Mesenchymal stem cell (in vitro differentiated cells and primary cell): ENCODE measurements at regions not wholly inside any gene's neighbourhood (a gene's known extent, or its start where the extent isn't known, plus 50 kb on each side); places are given as distances from the start of the nearest gene placed in this dataset.

Source experiments
- DNase-seq: peaks from one replicate; pipeline ENCODE4 v3.0.0-alpha.2; 2013
- H2AFZ ChIP-seq: one replicate; pipeline ENCODE4 v1.6.1; 2013; ENCODE audit warnings: low read depth, mild to moderate bottlenecking, control low read depth, inconsistent platforms, low read length, moderate library complexity
- H2AK5ac ChIP-seq: 2 replicates; pipeline ENCODE4 v1.6.1; 2013; ENCODE audit warnings: low read length, moderate library complexity, mild to moderate bottlenecking, inconsistent platforms; ENCODE audit not compliant: severe bottlenecking
- H2BK120ac ChIP-seq: one replicate; pipeline ENCODE4 v1.6.1; 2013; ENCODE audit warnings: low read depth, mild to moderate bottlenecking, inconsistent platforms, low read length, moderate library complexity
- H2BK12ac ChIP-seq, 2 experiments: one replicate each; pipeline ENCODE4 v1.6.1; 2013; ENCODE audit warnings: inconsistent platforms in 2 of 2, low read length in 2 of 2, mild to moderate bottlenecking in 2 of 2, moderate library complexity in 2 of 2, control low read depth in 1 of 2
- H2BK15ac ChIP-seq: one replicate; pipeline ENCODE4 v1.6.1; 2013; ENCODE audit warnings: mild to moderate bottlenecking, low read depth, inconsistent platforms; ENCODE audit not compliant: poor library complexity, severe bottlenecking
- H2BK5ac ChIP-seq: 2 replicates; pipeline ENCODE4 v1.6.1; 2013; ENCODE audit warnings: low read depth, mild to moderate bottlenecking, low read length, control low read depth, inconsistent platforms; ENCODE audit not compliant: poor library complexity, severe bottlenecking
- H3K14ac ChIP-seq, 2 experiments: one replicate each; pipeline ENCODE4 v1.6.1; 2013; ENCODE audit warnings: inconsistent platforms in 2 of 2, low read length in 2 of 2, control low read depth in 1 of 2, mild to moderate bottlenecking in 1 of 2, moderate library complexity in 1 of 2
- H3K18ac ChIP-seq, 2 experiments: one replicate each; pipeline ENCODE4 v1.6.1; 2013; ENCODE audit warnings: inconsistent platforms in 2 of 2, low read length in 2 of 2, control low read depth in 1 of 2, low read depth in 1 of 2, mild to moderate bottlenecking in 1 of 2
- H3K23ac ChIP-seq, 2 experiments: one replicate each; pipeline ENCODE4 v1.6.1; 2013; ENCODE audit warnings: inconsistent platforms in 2 of 2, low read length in 2 of 2, mild to moderate bottlenecking in 2 of 2, moderate library complexity in 2 of 2, control low read depth in 1 of 2
- H3K27ac ChIP-seq: 2 replicates; pipeline ENCODE4 v1.5.1; 2013; ENCODE audit warnings: mild to moderate bottlenecking, moderate library complexity, low read length, control low read depth, inconsistent platforms; ENCODE audit not compliant: poor library complexity, severe bottlenecking
- H3K27me3 ChIP-seq, 2 experiments: 2 replicates each; pipeline versions ENCODE4 v1.6.1 to v1.7.0; 2013; ENCODE audit warnings: low read length in 2 of 2, mild to moderate bottlenecking in 2 of 2, moderate library complexity in 2 of 2, control low read depth in 1 of 2, inconsistent platforms in 1 of 2; ENCODE audit not compliant: control insufficient read depth in 1 of 2, insufficient read depth in 1 of 2
- H3K36me3 ChIP-seq, 2 experiments: 2 replicates each; pipeline versions ENCODE4 v1.6.1 to v1.7.0; 2013; ENCODE audit warnings: low read length in 2 of 2, control low read depth in 1 of 2, inconsistent platforms in 1 of 2, low read depth in 1 of 2, mild to moderate bottlenecking in 1 of 2; ENCODE audit not compliant: insufficient read depth in 2 of 2, control insufficient read depth in 1 of 2
- H3K4ac ChIP-seq, 2 experiments: one replicate each; pipeline ENCODE4 v1.6.1; 2013; ENCODE audit warnings: inconsistent platforms in 2 of 2, low read length in 2 of 2, mild to moderate bottlenecking in 2 of 2, moderate library complexity in 2 of 2, control low read depth in 1 of 2, low read depth in 1 of 2
- H3K4me1 ChIP-seq: 2 replicates; pipeline ENCODE4 v1.6.1; 2013; ENCODE audit warnings: low read depth, low read length, control low read depth; ENCODE audit not compliant: control insufficient read depth, insufficient read depth
- H3K4me2 ChIP-seq: 2 replicates; pipeline ENCODE4 v1.6.1; 2013; ENCODE audit warnings: low read length, mild to moderate bottlenecking, inconsistent platforms; ENCODE audit not compliant: poor library complexity, severe bottlenecking
- H3K4me3 ChIP-seq, 2 experiments: 2 replicates each; pipeline versions ENCODE4 v1.5.1 to v1.7.0; 2013; ENCODE audit warnings: low read length in 2 of 2, mild to moderate bottlenecking in 2 of 2, control low read depth in 1 of 2, low read depth in 1 of 2; ENCODE audit not compliant: insufficient read depth in 1 of 2
- H3K79me1 ChIP-seq: replicated peaks from 2 replicates; pipeline ENCODE4 v1.6.1; 2013; ENCODE audit warnings: mild to moderate bottlenecking, control low read depth, low read length, inconsistent platforms; ENCODE audit not compliant: poor library complexity, severe bottlenecking
- H3K9ac ChIP-seq: 2 replicates; pipeline ENCODE4 v1.7.0; 2013; ENCODE audit warnings: mild to moderate bottlenecking, low read length, moderate library complexity
- H3K9me3 ChIP-seq: 2 replicates; pipeline ENCODE4 v1.7.0; 2013; ENCODE audit warnings: mild to moderate bottlenecking, low read length; ENCODE audit not compliant: control insufficient read depth
- H4K8ac ChIP-seq: one replicate; pipeline ENCODE4 v1.6.1; 2013; ENCODE audit warnings: inconsistent platforms, mild to moderate bottlenecking, low read length, moderate library complexity
- H4K91ac ChIP-seq: one replicate; pipeline ENCODE4 v1.6.1; 2013; ENCODE audit warnings: mild to moderate bottlenecking, low read length, inconsistent platforms
- WGBS: methylation state at CpG from one replicate; pipeline ENCODE4 v1.1.7; 2013; ENCODE audit warnings: mixed read lengths; 5-methylcytosine and 5-hydroxymethylcytosine counted together

DNA sequence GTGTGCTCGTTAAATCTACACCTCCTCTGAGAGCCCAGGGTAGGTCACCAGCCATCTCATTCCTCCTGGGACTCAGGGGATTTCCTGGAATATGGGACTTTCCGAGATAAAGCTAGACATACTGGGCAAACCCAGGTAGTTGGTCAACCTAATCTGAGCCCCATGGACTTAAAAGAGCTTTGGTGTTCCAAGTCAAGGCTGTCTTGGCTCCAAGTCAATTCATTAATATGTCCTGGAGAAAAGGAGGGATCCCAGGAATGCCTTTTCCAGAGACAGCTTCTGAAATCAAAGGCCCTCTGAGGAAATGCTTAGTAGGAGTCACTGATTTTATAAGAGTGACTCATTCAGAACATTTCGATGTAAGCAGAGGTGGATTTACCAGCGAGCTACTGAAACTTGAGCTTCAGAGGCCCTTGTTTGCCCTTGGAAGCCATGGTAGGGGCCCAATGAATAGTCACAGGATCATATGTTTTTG lies 137.3 kb upstream of the UBE2E1 start:
- H3K9ac ChIP-seq: no peak overlapping the region
- peaks cover 0 to 3% of the 10 kb centered on the region in 2 experiments for H3K27me3 ChIP-seq
- no peak overlapping the region for H2BK120ac ChIP-seq
- H3K4me3 ChIP-seq: no peak overlapping the region
- peaks cover 0 to 3% of the 10 kb centered on the region in 2 experiments for H3K36me3 ChIP-seq
- peak overlapping the region; percentile 55 to 77 for H3K18ac ChIP-seq
- H3K79me1 ChIP-seq: no peaks in the 10 kb centered on the region
- H4K8ac ChIP-seq: no peak overlapping the region
- H3K14ac ChIP-seq: no peak overlapping the region
- H2AK5ac ChIP-seq: peak overlapping the region; percentile 64
- peak; percentile 85 for DNase-seq
- no peaks in the 10 kb centered on the region for H3K9me3 ChIP-seq
- no peak overlapping the region for H2BK5ac ChIP-seq
- no peak overlapping the region for H3K4ac ChIP-seq
- H3K4me1 ChIP-seq: peaks cover 6% of the 10 kb centered on the region
- no peak overlapping the region for H2AFZ ChIP-seq
- H3K27ac ChIP-seq: peak overlapping the region; percentile 45
- no peak overlapping the region for H2BK15ac ChIP-seq
- no peak overlapping the region for H3K23ac ChIP-seq
- no peak overlapping the region for H3K4me2 ChIP-seq
- peak overlapping the region; percentile 63 for H4K91ac ChIP-seq
- H2BK12ac ChIP-seq: peak overlapping the region in 1 of 2 experiments; percentile 29
- WGBS: 35% methylated on average over 4 of the region's 4 CpGs

DNA sequence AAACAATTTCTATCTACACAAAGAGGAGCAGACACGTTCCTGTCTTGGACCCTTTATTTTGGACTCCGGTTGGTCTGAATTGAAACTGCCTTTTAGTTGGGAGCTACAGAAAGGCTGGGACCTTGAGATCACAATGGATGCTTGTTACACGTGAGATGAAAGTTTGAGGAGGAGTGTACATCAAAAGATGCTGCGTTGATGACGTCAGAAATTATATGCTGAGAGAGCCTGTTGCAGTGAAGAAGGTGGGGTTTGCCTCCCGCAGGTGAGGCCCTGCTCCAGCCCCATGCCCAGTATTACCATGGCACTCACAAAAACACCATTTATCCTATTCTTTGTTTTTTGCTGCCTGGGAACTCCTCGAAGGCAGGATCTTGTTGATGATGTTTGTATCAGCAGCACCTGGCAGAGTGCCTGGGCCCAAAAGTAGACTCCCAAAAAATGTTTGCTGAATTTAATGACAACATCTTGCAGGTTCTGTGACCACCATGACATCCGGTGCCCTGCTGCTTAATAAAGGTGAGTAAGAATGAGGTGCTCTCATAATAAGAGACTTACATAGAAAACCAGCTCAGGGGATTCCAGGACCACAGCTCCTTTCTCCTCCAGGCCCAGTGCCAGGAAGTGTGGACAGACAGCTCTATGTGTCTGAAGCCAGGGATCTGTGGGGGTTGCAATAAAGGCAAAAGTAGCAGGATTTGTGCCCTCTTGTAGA lies 136.1 kb upstream of the UBE2E1 start:
- H3K36me3 ChIP-seq: peaks cover 0 to 3% of the 10 kb centered on the region in 2 experiments
- H4K8ac ChIP-seq: no peak overlapping the region
- peaks cover 0 to 3% of the 10 kb centered on the region in 2 experiments for H3K27me3 ChIP-seq
- H2AFZ ChIP-seq: no peak overlapping the region
- peak overlapping the region in 1 of 2 experiments; percentile 34 for H2BK12ac ChIP-seq
- no peak overlapping the region for H2BK120ac ChIP-seq
- H3K9me3 ChIP-seq: no peaks in the 10 kb centered on the region
- no peaks in the 10 kb centered on the region for H3K79me1 ChIP-seq
- no peak overlapping the region for H3K4ac ChIP-seq
- no peak overlapping the region for H3K14ac ChIP-seq
- H2BK5ac ChIP-seq: no peak overlapping the region
- no peak overlapping the region for H4K91ac ChIP-seq
- H2BK15ac ChIP-seq: no peak overlapping the region
- H2AK5ac ChIP-seq: no peak overlapping the region
- WGBS: over 99% methylated on average over 8 of the region's 8 CpGs
- H3K4me3 ChIP-seq: no peak overlapping the region
- no peak overlapping the region for H3K27ac ChIP-seq
- H3K4me2 ChIP-seq: no peak overlapping the region
- H3K18ac ChIP-seq: no peak overlapping the region
- no peak overlapping the region for H3K9ac ChIP-seq
- no peak overlapping the region for H3K23ac ChIP-seq
- H3K4me1 ChIP-seq: peaks cover 6% of the 10 kb centered on the region
- DNase-seq: no peak

DNA sequence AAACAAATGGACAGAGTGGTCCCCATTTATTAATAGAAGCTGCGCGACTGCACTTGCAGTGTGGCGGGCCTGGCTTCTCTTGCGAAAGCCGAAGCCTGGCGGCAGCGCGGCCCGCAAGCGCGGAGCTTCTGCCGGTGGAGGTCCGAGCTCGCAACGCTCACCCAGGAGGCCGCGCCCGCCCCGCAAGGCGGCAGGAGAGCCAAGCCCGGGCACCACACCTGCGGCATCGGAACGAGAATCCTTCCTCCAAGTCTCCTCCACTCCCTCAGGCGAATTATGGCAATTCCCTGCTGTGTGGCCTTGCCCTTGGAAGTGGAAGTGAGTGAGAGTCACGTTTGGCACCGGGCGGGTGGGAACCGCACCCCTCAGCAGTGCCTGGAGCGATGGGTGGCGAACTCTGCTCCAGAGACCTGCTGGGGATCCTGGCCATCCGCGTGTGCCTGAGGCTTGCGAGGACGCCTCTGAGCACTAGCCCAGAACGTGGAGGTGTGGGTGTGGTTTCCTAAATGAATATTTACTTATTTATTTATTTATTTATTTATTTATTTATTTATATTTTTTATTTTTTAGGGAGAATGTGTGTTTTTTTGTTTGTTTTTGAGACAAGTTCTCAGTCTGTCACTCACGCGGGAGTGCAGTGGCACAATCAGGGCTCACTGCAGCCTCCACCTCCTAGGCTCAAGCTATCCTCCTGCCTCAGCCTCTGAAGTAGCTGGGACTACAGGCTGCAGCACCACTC lies 133.7 kb upstream of the UBE2E1 start:
- H3K9ac ChIP-seq: peak overlapping the region; percentile 76
- no peak overlapping the region for H3K4ac ChIP-seq
- H3K4me3 ChIP-seq: peak overlapping the region; percentile 8 to 69
- H3K4me1 ChIP-seq: peaks cover 6% of the 10 kb centered on the region
- H3K18ac ChIP-seq: no peak overlapping the region
- H2BK120ac ChIP-seq: no peak overlapping the region
- DNase-seq: no peak
- no peaks in the 10 kb centered on the region for H3K9me3 ChIP-seq
- H2AK5ac ChIP-seq: no peak overlapping the region
- H2BK15ac ChIP-seq: no peak overlapping the region
- no peak overlapping the region for H2BK5ac ChIP-seq
- no peak overlapping the region for H3K27ac ChIP-seq
- no peak overlapping the region for H2BK12ac ChIP-seq
- H3K36me3 ChIP-seq: peaks cover 0 to 3% of the 10 kb centered on the region in 2 experiments
- H3K14ac ChIP-seq: no peak overlapping the region
- WGBS: 96% methylated on average over 26 of the region's 38 CpGs
- H4K8ac ChIP-seq: peak overlapping the region; percentile 19
- peaks cover 0 to 3% of the 10 kb centered on the region in 2 experiments for H3K27me3 ChIP-seq
- H3K23ac ChIP-seq: peak overlapping the region in 1 of 2 experiments; percentile 71
- H3K4me2 ChIP-seq: no peak overlapping the region
- no peak overlapping the region for H4K91ac ChIP-seq
- no peaks in the 10 kb centered on the region for H3K79me1 ChIP-seq
- H2AFZ ChIP-seq: no peak overlapping the region

DNA sequence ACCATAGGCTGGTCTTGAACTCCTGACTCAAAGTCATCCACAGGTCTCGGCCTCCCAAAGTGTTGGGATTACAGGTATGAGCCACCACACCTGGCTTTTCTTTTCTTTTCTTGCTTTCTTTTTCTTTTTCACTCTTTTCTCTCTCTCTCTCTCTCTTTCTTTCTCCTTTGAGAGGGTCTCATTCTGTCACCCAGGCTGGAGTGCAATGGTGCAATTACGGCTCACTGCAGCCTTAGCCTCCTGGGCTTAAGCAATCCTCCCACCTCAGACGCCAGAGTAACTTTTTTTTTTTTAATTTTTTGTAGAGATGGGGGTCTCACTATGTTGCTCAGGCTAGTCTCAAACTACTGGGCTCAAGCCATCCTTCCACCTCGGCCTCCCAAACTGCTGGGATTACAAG lies 133.1 kb upstream of the UBE2E1 start:
- H3K14ac ChIP-seq: no peak overlapping the region
- H3K4me2 ChIP-seq: no peak overlapping the region
- no peak overlapping the region for H3K9ac ChIP-seq
- H3K4ac ChIP-seq: no peak overlapping the region
- no peak overlapping the region for H3K23ac ChIP-seq
- no peak overlapping the region for H2BK12ac ChIP-seq
- no peak overlapping the region for H2AFZ ChIP-seq
- no peak overlapping the region for H3K18ac ChIP-seq
- no peak overlapping the region for H2BK120ac ChIP-seq
- H3K27ac ChIP-seq: no peak overlapping the region
- no peak overlapping the region for H4K8ac ChIP-seq
- H3K9me3 ChIP-seq: no peaks in the 10 kb centered on the region
- no peak overlapping the region for H4K91ac ChIP-seq
- 97% methylated on average over 2 of the region's 4 CpGs for WGBS
- H3K36me3 ChIP-seq: peaks cover 0 to 3% of the 10 kb centered on the region in 2 experiments
- H3K79me1 ChIP-seq: no peaks in the 10 kb centered on the region
- peaks cover 0 to 3% of the 10 kb centered on the region in 2 experiments for H3K27me3 ChIP-seq
- no peak overlapping the region for H2BK5ac ChIP-seq
- H3K4me3 ChIP-seq: no peak overlapping the region
- no peak for DNase-seq
- H2AK5ac ChIP-seq: no peak overlapping the region
- H2BK15ac ChIP-seq: no peak overlapping the region
- peaks cover 6% of the 10 kb centered on the region for H3K4me1 ChIP-seq
